ENCODE measurements at regions not wholly inside any gene's neighbourhood (a gene's known extent, or its start where the extent isn't known, plus 50 kb on each side); places are given as distances from the start of the nearest gene placed in this dataset.

DNA sequence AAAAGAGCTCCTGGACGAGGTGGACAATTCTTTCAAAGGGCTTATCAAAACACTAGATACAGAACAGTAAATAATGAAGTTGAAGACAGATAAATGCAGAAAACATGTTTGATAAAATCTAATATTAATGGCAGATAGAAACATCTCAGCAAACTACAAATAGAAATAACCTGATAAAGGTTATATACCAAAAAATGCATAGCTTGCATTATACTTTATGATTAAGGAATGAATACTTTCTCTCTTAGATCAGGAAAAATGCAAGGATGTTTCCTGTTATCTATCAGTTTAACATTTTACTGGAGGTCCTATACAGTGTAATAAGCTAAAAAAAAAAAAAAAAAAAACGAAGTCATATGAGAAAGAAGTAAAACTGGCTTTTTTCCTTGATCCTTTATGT is 304.5 kb upstream of the CXorf51A start:
- no peak overlapping the region for H3K14ac ChIP-seq (replicated peaks; ENCODE audit: low read depth, low read length)
- H3K4me3 ChIP-seq (ENCODE audit: insufficient read depth, low read depth, low read length): no peak overlapping the region
- ChIA-PET POLR2A (ENCODE audit: unreplicated experiment) (no interaction called here), CTCF (interaction anchor here (0.7 kb wide), 1 partner anchor 320 kb away, joined by 4 read pairs; no protein-coding TSS in a partner anchor)
- no peak overlapping the region for H2BK15ac ChIP-seq (ENCODE audit: low read depth, low read length)
- no peak overlapping the region for H3K56ac ChIP-seq (ENCODE audit: extremely low read depth, insufficient read depth, low read length)
- no CpG with 5 or more reads among the region's 2 CpGs for WGBS, 2 experiments (ENCODE audit: extremely low coverage in 2 of 2, insufficient read length in 1 of 2)
- no peak overlapping the region for H3K27ac ChIP-seq (ENCODE audit: insufficient read depth, low read length)
- no peaks in the 10 kb centered on the region for H4K20me1 ChIP-seq (ENCODE audit: insufficient read depth, low read length)
- H2AK9ac ChIP-seq (replicated peaks; ENCODE audit: low read depth, low read length, poor library complexity): no peak overlapping the region
- H3K79me1 ChIP-seq (ENCODE audit: low read depth in 1 of 2, low read length in 2 of 2): no peaks in the 10 kb centered on the region
- intact Hi-C loops (cut with micrococcal nuclease): no loop called here
- no peak overlapping the region for H4K91ac ChIP-seq (ENCODE audit: insufficient read depth, low read depth, low read length)
- H3K4me2 ChIP-seq (ENCODE audit: low read depth, low read length): no peak overlapping the region
- H3K9me3 ChIP-seq (ENCODE audit: control insufficient read depth, insufficient read depth, low read length): no peaks in the 10 kb centered on the region
- in situ Hi-C loops (cut with MboI; ENCODE audit: low sequenced_read_pairs): no loop called here
- no peaks in the 10 kb centered on the region for H3K4me1 ChIP-seq (ENCODE audit: control insufficient read depth, insufficient read depth, low read length)
- H4K8ac ChIP-seq (ENCODE audit: low read depth in 2 of 2, low read length in 2 of 2): no peak overlapping the region
- DNase-seq: no peak
- no peak overlapping the region for H4K5ac ChIP-seq (ENCODE audit: low read depth, low read length)
- no peak overlapping the region for H3K23ac ChIP-seq (ENCODE audit: low read depth, low read length)
- no peak overlapping the region for H3K18ac ChIP-seq (ENCODE audit: low read depth, low read length)
- dilution Hi-C loops (cut with HindIII; ENCODE audit: low sequenced_read_pairs, unreplicated experiment): no loop called here
- no peaks in the 10 kb centered on the region for H3K36me3 ChIP-seq (ENCODE audit: control insufficient read depth, insufficient read depth, low read length)
- TF ChIP-seq MAZ (IDR thresholded peaks at IDR 0.05; ENCODE audit: borderline replicate concordance, low read depth, low read length) (no peak), BHLHE40 (IDR thresholded peaks at IDR 0.05; ENCODE audit: low read depth, low read length) (no peak), FOS (IDR thresholded peaks at IDR 0.05; ENCODE audit: low read depth, low read length) (no peak), RCOR1 (IDR thresholded peaks at IDR 0.05; ENCODE audit: insufficient replicate concordance, low read length) (no peak), MAFK (IDR thresholded peaks at IDR 0.05; ENCODE audit: low read depth, low read length) (peak; percentile 70), POLR2A (IDR thresholded peaks at IDR 0.05; ENCODE audit: low read depth, low read length) (no peak), RFX5 (IDR thresholded peaks at IDR 0.05; ENCODE audit: low read depth, low read length) (no peak), RAD21 (IDR thresholded peaks at IDR 0.05; ENCODE audit: low read length) (no peak), CEBPB (IDR thresholded peaks at IDR 0.05; ENCODE audit: low read depth, low read length) (no peak)
- BruUV-seq (replicated peaks): no TSS peak
- no peak overlapping the region for H2AK5ac ChIP-seq (ENCODE audit: low read depth, low read length)
- no peak overlapping the region for H2BK5ac ChIP-seq (ENCODE audit: low read depth, low read length, poor library complexity, severe bottlenecking)
- no peak overlapping the region for H3K9ac ChIP-seq (ENCODE audit: low read depth, low read length)
- ATAC-seq (ENCODE audit: low read depth): no peak
- H3K9me1 ChIP-seq (ENCODE audit: insufficient read depth, low read length): no peaks in the 10 kb centered on the region
- no peak overlapping the region for H2AFZ ChIP-seq (replicated peaks; ENCODE audit: low read length, poor library complexity)
- no peak overlapping the region for H2BK20ac ChIP-seq (ENCODE audit: low read depth, low read length)
- no peaks in the 10 kb centered on the region for H3K27me3 ChIP-seq (ENCODE audit: control insufficient read depth, insufficient read depth, low read length)
- H3K4ac ChIP-seq (ENCODE audit: low read depth, low read length): no peak overlapping the region
- H2BK120ac ChIP-seq (ENCODE audit: low read depth, low read length): no peak overlapping the region
